ENCODE measurements at regions not wholly inside any gene's neighbourhood (a gene's known extent, or its start where the extent isn't known, plus 50 kb on each side); places are given as distances from the start of the nearest gene placed in this dataset.
A peak's percentile ranks its signal among the peaks of the same experiment; 100 is the strongest.

GRCh38 chrX:39555431-39555830 is 542.3 kb downstream of the BCOR start:
- DNase-seq (ENCODE audit: low read depth) = no peak

GRCh38 chrX:39556056-39556455 is 541.7 kb downstream of the BCOR start:
- DNase-seq (ENCODE audit: low read depth) = no peak

- peak; percentile 32 for DNase-seq (ENCODE audit: low read depth)
Observed at GRCh38 chrX:39559229-39559628, 538.5 kb downstream of the BCOR start.

- DNase-seq (ENCODE audit: low read depth) = no peak
Observed at GRCh38 chrX:39560271-39560670, 537.5 kb downstream of the BCOR start.

GRCh38 chrX:39563178-39563577 is 534.6 kb downstream of the BCOR start:
- no peak for DNase-seq (ENCODE audit: low read depth)

GRCh38 chrX:39564751-39565150 is 533.0 kb downstream of the BCOR start:
- DNase-seq (ENCODE audit: low read depth) = no peak

- DNase-seq (ENCODE audit: low read depth) = no peak
Observed at GRCh38 chrX:39574178-39574577, 523.6 kb downstream of the BCOR start.

- DNase-seq (ENCODE audit: low read depth) = no peak
Observed at GRCh38 chrX:39576041-39576872, 521.5 kb downstream of the BCOR start.

- DNase-seq (ENCODE audit: low read depth) = peak; percentile 11
Observed at GRCh38 chrX:39577206-39577984, 520.4 kb downstream of the BCOR start.

GRCh38 chrX:39577985-39578869 is 519.5 kb downstream of the BCOR start:
- no peak for DNase-seq (ENCODE audit: low read depth)

GRCh38 chrX:39580043-39580442 is 517.7 kb downstream of the BCOR start:
- DNase-seq (ENCODE audit: low read depth) = no peak

GRCh38 chrX:39581411-39581810 is 516.3 kb downstream of the BCOR start:
- no peak for DNase-seq (ENCODE audit: low read depth)

- peak; percentile 27 for DNase-seq (ENCODE audit: low read depth)
Observed at GRCh38 chrX:39582091-39582490, 515.7 kb downstream of the BCOR start.

- DNase-seq (ENCODE audit: low read depth) = no peak
Observed at GRCh38 chrX:39582976-39583375, 514.8 kb downstream of the BCOR start.

- DNase-seq (ENCODE audit: low read depth) = no peak
Observed at GRCh38 chrX:39585808-39586207, 511.9 kb downstream of the BCOR start.

GRCh38 chrX:39586359-39586758 is 511.4 kb downstream of the BCOR start:
- DNase-seq (ENCODE audit: low read depth) = no peak

GRCh38 chrX:39591099-39591498 is 506.7 kb downstream of the BCOR start:
- DNase-seq (ENCODE audit: low read depth) = no peak

GRCh38 chrX:39592776-39593175 is 505.0 kb downstream of the BCOR start:
- peak; percentile 18 for DNase-seq (ENCODE audit: low read depth)

GRCh38 chrX:39595977-39596376 is 501.8 kb downstream of the BCOR start:
- no peak for DNase-seq (ENCODE audit: low read depth)

GRCh38 chrX:39596437-39596836 is 501.3 kb downstream of the BCOR start:
- DNase-seq (ENCODE audit: low read depth) = no peak

- DNase-seq (ENCODE audit: low read depth) = no peak
Observed at GRCh38 chrX:39599339-39599738, 498.4 kb downstream of the BCOR start.

GRCh38 chrX:39600222-39600621 is 497.5 kb downstream of the BCOR start:
- no peak for DNase-seq (ENCODE audit: low read depth)

All from EH (cell line).